Fibroblast of peridontal ligament (primary cell): ENCODE measurements at regions not wholly inside any gene's neighbourhood (a gene's known extent, or its start where the extent isn't known, plus 50 kb on each side); places are given as distances from the start of the nearest gene placed in this dataset.

Source experiments
- DNase-seq: peaks from one replicate; pipeline ENCODE4 v3.0.0-alpha.2; 2010; ENCODE audit errors: extremely low read depth

- DNase-seq, result no peak
These were observed 754.4 kb upstream of the IGFBP3 start for GRCh38 chr7:46675456-46675855.

- DNase-seq, result peak; percentile 70
These were observed 751.8 kb upstream of the IGFBP3 start for GRCh38 chr7:46672861-46673260.

- no peak for DNase-seq
These were observed 750.2 kb upstream of the IGFBP3 start for GRCh38 chr7:46671108-46671769.

DNA sequence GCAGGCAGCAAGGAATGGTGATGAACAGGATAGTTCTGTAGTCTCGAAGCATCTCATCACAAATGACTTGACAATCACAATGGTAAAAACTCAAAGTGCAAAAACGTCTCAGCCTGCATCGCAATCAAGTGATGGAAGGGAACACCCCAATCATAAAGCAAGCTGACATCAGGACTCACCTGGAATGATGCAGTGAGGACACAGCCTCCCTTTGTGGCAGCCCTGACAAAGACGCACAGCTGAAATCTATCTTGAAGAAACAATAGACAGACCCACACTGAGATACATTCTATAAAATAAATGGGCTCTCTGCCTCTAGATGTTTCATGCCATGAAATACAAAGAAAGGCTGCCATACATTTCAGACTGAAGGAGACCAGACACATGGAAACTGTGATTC, 748.0 kb upstream of the IGFBP3 start:
- DNase-seq, result no peak

- DNase-seq, result no peak
These were observed 743.4 kb upstream of the IGFBP3 start for GRCh38 chr7:46664453-46664852.

DNA sequence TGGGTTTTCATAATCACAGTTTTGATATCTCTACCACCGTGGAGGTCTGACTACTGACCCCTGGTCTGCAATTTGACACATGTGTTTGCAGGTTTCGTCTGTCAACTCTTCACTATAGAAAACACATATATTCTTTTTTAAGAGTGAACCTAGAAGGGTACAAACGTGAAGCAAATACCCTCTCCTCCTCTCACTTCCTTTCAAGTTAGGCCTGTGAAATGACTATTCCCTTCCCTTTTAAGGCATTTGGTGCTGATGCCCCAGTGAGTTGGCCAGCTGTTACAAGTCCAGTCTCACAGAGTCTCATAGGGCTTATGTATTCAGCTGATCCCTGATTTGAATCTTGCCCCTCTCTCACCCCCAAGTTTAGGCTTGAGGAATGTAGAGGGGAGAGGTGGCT, 742.0 kb upstream of the IGFBP3 start:
- no peak for DNase-seq

DNA sequence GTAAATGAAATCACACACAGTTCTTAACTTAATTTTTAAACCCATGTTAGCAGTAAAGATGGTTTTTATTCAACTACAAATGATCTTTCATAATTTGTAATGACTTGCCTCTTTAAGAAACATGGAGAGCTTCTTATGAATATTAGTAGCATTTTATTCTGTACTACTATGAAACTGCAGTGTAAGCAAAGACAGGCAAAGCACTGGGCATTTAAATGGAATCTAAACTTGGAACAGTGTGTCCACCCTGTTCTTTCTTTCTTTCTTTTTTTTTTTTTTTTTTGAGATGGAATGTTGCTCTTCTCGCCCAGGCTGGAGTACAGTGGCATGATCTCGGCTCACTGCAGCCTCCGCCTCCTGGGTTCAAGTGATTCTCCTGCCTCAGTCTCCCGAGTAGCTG, 740.4 kb upstream of the IGFBP3 start:
- DNase-seq, result no peak

DNA sequence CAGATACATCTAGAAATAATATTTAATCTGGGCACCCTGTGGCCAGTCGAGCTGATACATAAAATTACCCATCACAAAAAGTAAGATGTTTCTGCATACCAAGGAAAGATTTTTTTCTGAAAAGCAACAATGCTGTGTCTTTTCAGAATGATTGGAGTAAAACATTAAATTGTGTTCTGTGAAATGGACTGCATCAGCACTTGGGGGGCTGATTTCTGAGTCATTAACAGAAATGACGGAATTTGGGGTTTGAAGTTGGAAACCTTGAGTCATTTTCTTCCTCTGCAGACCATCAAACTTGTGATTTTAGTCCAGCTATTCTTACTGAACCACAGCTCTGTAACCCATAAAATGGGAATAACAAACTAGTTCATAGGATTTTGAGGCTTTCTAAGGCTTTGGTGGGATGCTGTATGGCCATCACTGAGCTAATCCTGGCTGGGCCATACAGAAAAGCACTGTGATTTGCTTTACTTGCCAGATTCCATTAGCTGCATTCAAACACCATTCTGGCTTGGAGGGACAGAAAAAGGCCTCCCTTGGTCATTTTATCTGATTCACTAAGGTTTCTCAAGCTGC, 739.4 kb upstream of the IGFBP3 start:
- DNase-seq, result no peak

DNA sequence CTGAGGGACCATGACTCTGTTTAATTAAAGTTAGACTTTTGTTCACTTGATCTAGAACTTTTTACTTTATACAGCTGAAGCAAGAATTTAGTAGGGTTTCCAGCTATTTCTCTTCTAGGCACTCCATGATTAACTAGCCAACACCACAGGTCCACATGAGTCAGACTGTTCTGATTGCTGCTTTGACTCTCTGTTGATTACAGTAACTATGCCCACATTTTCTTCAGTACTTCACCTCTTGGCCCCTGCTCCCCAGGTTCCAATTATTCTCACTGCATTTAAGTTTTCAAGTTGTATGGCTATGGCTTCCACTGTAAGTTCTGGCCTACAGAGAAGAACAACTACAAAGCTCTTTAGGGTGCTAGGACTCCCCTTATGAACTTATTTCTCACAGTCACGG, 737.2 kb upstream of the IGFBP3 start:
- no peak for DNase-seq

DNA sequence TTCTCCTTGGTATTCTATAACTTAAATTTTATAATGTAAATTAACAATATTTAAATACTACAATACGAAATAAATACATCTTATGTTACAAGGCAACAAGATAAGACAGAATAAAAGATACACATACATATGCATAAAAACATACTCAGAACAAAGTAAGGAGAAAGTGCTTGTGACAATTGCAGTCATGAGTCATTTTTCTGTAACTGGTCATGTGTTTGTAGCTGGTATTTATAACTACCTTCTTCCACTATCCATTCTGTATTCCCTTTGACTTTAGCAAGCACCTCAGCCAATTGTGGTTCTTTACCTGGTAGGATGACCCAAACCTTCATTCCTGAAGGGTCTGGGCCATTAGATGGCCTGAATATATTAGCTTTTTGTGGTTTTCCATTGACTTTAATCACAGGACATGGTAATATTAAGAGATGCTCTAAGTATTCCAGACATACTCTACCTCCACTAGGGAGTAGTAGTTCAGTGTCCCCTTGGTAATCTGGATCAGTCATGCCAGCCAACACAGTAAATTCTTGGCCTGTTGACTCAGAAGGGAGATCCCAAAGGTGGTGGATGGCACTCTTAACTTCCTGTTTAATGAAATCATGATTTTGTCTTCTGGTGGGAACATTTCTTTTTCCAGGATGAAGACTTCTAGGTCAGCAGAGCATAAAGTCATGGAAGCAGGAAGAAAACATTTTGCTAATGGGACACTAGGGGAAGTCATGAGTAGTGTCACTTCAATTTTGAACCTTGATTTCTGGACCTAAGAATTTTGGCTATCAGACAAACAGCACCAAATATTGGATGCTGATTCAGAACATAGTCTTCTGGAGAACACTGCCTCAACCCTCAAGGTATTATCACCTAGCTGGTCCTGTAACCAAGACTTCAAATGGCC, 733.7 kb upstream of the IGFBP3 start:
- no peak for DNase-seq

DNA sequence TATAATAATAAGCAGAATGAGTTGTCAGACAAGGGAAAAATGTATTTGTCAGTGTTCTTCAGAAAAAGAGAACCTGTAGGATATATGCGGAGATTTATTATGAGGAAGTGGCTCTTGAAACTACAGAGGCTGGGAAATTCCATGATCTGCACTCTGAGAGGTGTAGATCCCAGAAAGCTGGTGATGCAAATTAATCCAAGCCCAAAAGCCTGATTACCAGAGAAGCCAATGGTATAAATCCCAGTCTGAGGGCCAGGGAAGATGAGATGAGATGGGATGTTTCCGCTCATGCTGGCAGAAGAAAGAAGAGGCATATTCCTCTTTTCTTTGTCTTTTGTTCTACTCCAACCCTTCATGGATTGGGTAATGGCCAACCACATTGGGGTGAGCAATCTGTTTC, 732.8 kb upstream of the IGFBP3 start:
- no peak for DNase-seq

DNA sequence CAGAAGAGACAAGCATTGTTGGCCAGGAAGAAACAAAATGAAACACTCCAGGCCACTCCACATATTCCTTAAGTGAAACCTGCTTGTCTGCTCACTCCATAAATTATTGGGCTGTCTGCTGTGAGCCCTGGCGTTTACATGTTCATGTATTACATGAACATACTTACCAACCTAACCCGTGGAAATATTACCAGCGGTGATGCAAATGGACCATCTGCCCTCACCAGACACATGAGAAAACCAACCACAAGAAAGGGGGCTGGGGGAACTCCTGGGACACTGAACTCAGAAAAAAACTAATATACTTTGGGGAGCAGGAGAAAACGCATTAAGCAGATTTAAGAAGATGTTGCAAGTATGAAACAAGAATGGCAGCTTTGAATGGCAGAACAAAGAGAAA, 731.2 kb upstream of the IGFBP3 start:
- no peak for DNase-seq

DNA sequence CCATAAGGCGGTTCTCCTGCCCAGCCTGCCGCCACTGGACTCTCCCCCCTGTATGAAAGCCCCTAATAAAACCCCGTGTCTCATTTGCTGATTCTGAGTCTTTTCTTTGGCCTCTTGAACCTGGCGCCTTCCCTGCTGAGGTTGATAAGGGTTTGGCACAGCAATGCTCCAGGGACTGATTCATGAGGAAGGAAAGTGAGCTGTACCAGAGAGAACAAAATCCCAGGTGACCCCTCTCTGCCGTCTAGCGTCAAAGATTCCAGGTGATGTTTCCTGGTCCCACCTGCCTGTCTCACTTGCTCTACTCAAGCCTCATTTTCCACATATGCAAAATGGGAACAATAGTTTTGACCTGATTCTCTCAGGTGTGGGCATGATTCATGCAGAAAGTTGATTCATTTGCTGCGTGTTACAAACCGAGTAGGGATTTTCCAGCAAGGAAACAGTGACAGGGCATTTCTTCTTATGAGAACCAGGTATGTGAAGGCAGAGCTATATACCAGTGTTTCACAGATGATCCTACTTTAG, 730.6 kb upstream of the IGFBP3 start:
- DNase-seq, result no peak

GRCh38 chr7:46651070-46651469, 730.0 kb upstream of the IGFBP3 start:
- no peak for DNase-seq

DNA sequence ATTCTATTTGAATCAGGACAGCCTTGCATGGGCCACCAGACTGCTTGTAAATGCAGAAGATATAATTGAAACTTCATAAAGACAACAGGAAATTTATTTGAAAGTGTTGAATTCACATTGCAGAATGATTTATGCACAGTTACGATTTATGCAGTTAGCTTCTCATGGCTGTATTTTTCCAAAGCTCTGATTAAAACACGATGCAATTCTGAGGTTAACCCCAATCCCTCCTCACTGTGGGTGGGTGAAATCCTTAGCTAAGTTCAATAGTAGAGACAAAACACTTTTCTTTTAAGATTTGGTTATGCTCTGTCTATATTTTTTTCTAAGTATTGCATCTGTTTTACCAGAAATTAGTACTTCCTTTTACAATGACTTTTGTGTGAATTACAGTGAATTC, 728.8 kb upstream of the IGFBP3 start:
- no peak for DNase-seq

GRCh38 chr7:46637793-46638735, 717.0 kb upstream of the IGFBP3 start:
- DNase-seq, result no peak

GRCh38 chr7:46636022-46636421, 715.0 kb upstream of the IGFBP3 start:
- no peak for DNase-seq

DNA sequence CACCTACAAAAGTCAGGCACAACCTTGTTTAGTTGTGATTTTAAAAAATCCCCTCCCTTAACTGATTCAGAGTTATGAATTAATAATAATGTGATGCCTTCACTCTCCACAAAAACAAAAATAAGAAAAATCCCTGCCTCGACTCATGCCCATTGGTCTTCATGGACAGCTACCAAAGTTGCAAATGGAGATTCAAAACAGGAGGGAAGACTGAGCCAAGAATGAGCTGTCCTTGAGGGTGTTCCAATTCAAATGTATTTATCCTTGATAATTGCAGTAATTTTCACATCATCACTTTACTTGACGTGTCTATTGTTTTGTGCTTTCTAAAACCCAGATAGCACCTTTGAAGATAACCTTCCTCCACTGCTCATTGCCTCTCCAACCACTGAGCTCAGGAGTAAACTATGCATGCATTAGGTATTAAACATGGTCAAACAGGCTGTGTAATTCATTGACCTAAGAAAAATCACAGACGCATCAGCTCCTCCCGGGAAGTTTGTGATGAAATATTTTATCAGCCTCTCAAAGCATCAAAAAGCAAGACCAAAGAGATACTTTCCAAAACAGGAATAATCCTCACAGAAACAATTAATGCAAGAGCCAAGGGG, 712.7 kb upstream of the IGFBP3 start:
- DNase-seq, result no peak

DNA sequence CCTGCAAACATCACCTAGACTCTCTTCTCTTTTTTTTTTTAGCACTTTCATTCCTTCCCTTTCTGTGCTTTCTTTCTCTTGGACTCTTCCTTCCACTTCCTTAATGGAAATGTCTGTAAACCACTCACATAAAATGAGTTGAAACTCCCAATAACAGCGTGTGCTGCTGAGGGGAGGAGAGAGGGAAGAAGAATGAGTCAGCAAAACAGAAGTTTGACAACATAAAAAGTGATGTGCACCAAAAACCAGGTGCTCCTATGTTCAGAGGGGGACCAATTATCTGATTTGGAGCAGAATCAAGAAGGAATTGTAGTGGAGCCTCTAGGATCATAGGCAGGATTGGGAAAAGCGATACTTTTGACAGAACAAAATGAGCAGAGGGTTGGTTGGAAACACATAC, 712.1 kb upstream of the IGFBP3 start:
- no peak for DNase-seq

GRCh38 chr7:46630031-46630430, 709.0 kb upstream of the IGFBP3 start:
- peak; percentile 48 for DNase-seq

GRCh38 chr7:46628389-46628788, 707.3 kb upstream of the IGFBP3 start:
- DNase-seq, result no peak
